HG03064 (cell line): ENCODE measurements at regions not wholly inside any gene's neighbourhood (a gene's known extent, or its start where the extent isn't known, plus 50 kb on each side); places are given as distances from the start of the nearest gene placed in this dataset.
"Not testable (repeated sequence)": the region's sequence is repeated elsewhere in the genome, so short reads cannot be mapped to it uniquely, and the experiment has no call there.

Experiments used
- ATAC-seq: cut with Tn5 transposase; IDR thresholded peaks from one replicate; pipeline ENCODE4 v1.9.1; 2021; ENCODE audit warnings: low read depth; ENCODE audit not compliant: unreplicated experiment

DNA sequence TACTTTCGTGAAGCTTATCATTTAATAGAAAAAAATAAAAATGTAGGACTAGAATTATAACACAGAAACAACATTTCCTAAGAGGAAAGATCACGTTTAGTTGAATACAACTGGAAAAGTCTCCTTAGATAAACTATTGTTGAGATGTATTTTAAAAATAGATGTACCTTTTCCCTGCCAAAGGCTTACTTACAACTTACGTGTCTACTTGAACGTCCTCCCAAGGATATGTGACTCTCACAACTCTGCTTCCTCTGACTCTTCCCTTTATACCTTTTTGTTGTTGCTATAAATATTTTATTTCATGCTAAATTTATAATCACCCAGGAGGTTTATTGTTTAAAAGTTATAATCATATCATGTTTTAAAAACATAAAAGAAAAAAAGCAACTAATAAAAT lies 908.0 kb upstream of the ROBO1 start:
- no peak for ATAC-seq

- ATAC-seq = no peak
Observed at GRCh38 chr3:80668600-80669294, 900.9 kb upstream of the ROBO1 start.

GRCh38 chr3:80668100-80668499 lies 900.3 kb upstream of the ROBO1 start:
- ATAC-seq = no peak

GRCh38 chr3:80663426-80663825 lies 895.6 kb upstream of the ROBO1 start:
- ATAC-seq = no peak

GRCh38 chr3:80655216-80655615 lies 887.4 kb upstream of the ROBO1 start:
- ATAC-seq = no peak

- ATAC-seq = no peak
Observed at GRCh38 chr3:80649170-80649569, 881.4 kb upstream of the ROBO1 start.

GRCh38 chr3:80643421-80643820 lies 875.6 kb upstream of the ROBO1 start:
- no peak for ATAC-seq

DNA sequence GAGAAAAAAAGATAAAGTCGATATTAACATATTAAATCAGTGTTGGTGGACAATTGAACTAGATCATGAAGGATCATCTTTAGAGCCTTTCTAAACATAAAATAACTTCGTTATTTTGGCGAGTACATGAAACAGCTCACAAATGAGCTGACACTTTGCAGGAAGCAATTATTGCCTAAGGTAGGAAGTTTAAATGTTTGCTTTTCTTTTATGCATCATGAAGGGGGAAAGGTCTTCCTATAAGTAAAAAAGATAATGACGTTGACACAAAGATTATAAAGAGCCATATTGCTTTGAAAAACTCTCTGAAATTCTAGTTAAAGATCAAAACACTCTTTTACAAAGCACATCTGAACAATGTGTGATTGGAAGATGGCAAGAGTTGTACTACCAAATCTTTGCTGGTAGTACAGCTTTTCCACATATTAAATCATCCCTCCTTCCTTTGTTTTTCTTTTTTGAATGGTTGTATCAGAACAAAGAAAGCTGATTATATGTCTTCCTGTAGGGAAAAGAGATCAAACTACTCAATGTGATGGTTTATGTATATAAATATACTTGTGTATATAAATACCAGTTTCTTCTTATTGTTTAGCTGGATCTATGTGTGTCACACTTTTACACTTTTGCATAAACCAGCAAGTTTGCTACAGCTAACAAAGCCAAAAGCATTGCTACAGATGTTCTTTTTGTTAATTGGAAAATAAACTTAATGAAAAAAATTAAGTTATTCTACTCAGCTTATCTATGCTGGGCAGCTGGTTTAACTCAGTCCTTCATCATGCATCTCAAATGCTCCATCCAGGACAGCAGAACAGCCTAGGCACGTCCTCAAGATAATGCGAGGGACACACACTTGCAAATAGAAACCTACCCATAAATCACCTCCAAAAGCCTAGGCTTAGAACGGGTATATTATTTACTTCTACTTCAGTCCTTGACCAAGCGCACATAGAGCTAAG lies 850.8 kb upstream of the ROBO1 start:
- ATAC-seq = no peak

DNA sequence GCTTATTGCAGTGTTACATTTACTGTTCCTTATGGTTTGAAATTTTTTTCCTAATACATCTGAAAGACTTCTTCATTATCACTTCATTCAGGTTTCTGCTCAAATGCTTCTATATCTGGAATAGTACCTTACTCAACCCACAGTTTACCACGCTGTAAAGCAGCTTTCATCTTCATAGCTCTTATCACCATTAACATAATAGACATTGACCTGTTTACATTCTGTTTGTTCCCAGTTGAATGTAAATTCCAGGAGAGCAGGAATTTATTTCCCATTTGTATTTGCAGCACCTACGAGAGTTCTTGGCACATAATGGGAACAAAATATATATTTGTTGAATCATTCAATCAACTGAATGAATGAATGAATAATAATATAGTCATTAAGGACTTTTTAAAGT lies 844.6 kb upstream of the ROBO1 start:
- no peak for ATAC-seq

- ATAC-seq = not testable (repeated sequence)
Observed at GRCh38 chr3:80608072-80608471, 840.3 kb upstream of the ROBO1 start.

DNA sequence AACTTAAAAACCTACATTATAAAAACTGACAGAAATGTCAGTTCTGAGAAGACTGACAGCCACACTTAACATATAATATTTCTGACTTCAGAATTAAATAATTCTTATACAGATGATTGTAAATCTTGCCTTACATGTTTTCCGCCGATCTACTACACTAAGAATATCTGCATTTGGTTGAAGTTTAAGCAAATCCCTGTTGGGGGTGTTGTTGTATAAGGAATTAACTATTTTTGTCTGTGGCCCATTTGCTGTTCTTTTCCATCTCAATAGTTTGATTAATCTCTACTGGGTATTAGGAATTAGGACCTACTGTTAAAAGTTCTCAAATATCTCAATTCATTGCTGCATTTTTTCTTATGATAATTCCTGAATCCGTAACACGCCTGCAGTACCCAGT lies 838.3 kb upstream of the ROBO1 start:
- no peak for ATAC-seq

GRCh38 chr3:80601479-80601878 lies 833.7 kb upstream of the ROBO1 start:
- ATAC-seq = no peak

DNA sequence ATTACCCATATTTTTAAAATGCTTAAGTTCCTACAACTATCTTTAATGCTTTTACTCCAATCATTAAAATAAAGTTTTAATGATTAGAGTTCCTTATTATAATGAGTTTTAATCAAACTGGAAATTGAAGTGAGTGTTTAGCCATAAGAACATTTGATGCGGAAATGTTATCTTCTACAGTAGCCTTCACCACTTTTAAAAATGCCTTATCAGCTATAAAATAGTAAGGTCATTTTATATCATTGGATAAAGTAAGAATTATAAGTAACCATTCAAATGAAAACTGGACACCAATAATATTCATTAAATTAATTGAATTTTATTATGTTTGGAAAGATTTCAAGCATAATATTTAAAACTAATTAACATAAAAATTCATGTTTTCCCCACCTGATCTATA lies 825.0 kb upstream of the ROBO1 start:
- ATAC-seq = no peak

DNA sequence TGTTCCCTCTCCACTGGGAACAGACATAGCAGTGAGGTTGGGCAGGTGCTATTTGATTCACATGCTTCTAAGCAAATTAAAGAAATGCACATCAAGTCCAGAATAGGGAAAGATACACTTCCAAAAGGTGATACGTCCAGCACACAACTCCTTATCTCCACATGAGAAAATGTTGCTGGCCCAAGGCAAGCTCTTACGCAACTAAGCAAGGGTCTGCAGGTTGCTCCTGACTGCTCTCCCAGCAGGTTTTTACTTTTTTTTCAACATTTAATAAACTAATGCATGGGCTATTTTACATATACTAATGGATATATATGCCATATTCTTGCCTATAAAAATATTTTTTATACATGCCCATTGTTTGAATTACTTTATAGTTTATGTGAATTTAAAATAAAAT lies 818.5 kb upstream of the ROBO1 start:
- ATAC-seq = no peak

DNA sequence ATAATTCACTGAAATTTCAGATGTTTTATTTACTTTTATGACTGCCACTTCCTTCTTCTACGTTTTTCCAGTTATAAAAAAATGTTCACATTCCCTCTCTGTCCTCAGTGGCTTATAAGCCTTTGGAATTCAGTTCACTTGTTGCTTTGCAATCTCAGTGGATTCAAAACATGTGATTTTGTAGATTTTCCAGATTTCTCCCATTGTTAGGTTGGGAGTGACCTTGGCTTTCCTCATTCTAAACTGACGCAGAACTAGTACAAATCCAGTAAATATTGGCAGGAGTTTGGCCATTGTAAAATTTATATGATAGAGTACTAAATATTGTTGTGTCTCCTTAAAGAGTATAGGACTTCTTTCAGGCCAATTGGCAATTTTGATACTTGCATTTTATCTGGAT lies 812.3 kb upstream of the ROBO1 start:
- ATAC-seq = no peak

DNA sequence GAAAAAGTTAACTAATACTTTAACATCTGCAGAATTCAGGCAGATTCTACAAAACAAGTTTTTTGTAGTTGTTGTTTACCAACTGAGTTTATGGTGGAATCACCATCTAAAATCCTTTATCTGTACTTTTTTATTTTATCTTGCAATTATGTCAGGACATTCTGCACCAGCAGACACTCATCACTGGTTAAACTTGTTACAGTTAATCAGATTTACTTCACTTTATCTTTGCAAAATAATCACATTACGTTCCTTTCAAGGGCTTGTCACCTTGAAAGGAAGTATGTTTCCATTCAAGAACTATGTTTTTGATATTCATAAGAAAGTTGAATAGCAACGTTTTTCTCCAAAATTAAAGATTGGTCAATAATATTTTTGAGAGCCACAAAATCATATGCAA lies 796.6 kb upstream of the ROBO1 start:
- no peak for ATAC-seq

DNA sequence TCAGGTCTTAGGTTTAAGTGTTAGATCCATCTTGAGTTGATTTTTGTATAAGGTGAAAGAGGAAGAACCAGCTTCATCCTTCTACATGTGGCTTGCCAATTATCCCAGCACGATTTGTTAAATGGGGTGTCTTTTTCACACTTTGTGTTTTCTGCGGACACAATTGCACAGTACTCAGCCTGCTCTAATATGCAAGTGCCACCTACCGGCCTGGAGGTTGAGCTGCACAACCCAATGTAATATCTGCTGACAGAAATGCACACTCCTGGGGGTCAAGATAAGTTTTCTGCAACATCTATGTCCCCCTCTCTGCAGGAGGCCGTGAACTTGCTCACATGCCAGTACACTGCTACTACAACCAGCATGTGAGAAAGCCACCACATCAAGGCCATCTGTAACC lies 791.9 kb upstream of the ROBO1 start:
- ATAC-seq = no peak

- no peak for ATAC-seq
Observed at GRCh38 chr3:80556763-80557162, 789.0 kb upstream of the ROBO1 start.

DNA sequence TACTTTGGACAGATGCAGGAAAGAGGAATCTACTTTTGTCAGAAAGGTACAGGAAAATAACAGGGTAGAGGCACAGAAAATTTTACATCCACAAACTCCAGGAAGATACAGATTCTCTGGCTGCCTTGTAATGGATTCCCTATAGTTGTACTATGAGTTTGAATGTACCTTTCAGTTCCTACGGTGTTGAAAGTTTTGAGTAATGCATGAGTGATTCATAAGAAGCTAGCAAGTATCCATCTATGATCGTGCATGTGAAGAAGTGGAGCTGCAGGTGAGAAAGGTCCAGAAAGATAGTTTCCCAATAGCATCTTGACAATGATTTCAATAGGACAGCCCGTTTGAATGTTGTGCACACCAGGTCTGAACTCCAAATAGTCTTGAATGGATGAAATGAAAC lies 786.5 kb upstream of the ROBO1 start:
- ATAC-seq = no peak

- ATAC-seq = no peak
Observed at GRCh38 chr3:80553211-80553610, 785.4 kb upstream of the ROBO1 start.

DNA sequence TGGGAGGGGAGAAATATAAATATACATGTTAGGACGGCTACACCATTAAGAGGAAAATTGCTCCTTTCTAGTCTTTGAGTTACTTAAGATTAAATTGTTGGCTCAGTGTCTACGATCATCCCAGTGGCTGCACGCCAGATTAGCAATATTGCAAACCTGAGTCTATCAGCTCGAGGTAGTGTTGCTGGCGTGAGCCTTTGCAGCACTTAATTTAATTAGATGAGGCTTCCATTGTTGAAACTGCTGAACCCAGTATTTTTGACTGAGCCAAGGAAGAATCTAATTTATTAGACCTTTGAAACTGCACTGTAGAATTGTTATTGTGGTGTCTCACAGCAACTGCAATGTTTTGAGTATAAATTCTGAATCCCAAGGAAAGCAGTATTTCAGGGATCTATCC lies 782.4 kb upstream of the ROBO1 start:
- no peak for ATAC-seq

GRCh38 chr3:80549173-80549572 lies 781.4 kb upstream of the ROBO1 start:
- ATAC-seq = no peak
